HEK293 (cell line): ENCODE measurements at regions not wholly inside any gene's neighbourhood (a gene's known extent, or its start where the extent isn't known, plus 50 kb on each side); places are given as distances from the start of the nearest gene placed in this dataset.

Experiments
- CTCF ChIA-PET: fragments of 350-600 bp; formaldehyde crosslinking; extraction: SDS; loops from one replicate; lab custom pipeline; 2021; ENCODE audit warnings: antibody characterized with exemption; lab: Yijun Ruan, JAX
- POLR2A ChIA-PET: fragments of 300-600 bp; formaldehyde crosslinking; extraction: SDS; loops from one replicate; lab custom pipeline; 2020; ENCODE audit warnings: antibody characterized with exemption, inconsistent platforms; lab: Yijun Ruan, JAX
- H3K27ac ChIP-seq: fragments of 200-500 bp; sonication (Bioruptor generic); 2 replicates; pipeline ENCODE4 v1.5.1; 2014; ENCODE audit warnings: low read depth, low read length, control low read depth, inconsistent platforms; ENCODE audit errors: extremely low read depth
- H3K36me3 ChIP-seq, 2 experiments: fragments of 200-500 bp in 1 of 2; sonication (Bioruptor generic) in 1 of 2; 1 replicate in 1 of 2; 2 replicates in 1 of 2; pipeline ENCODE4 v1.5.1; 2014 to 2017; ENCODE audit warnings: inconsistent platforms in 2 of 2, low read length in 2 of 2; ENCODE audit not compliant: control insufficient read depth in 2 of 2, insufficient read depth in 1 of 2
- H3K4me1 ChIP-seq: fragments of 200-500 bp; sonication (Bioruptor generic); 2 replicates; pipeline ENCODE4 v1.5.1; 2014; ENCODE audit warnings: mild to moderate bottlenecking, low read length, inconsistent platforms; ENCODE audit not compliant: control insufficient read depth, insufficient read depth
- H3K4me3 ChIP-seq: 2 replicates; pipeline ENCODE4 v1.5.1; 2011; ENCODE audit warnings: low read depth, mild to moderate bottlenecking, control low read depth, low read length, moderate library complexity
- H3K9me3 ChIP-seq: fragments of 200-500 bp; sonication (Bioruptor generic); 2 replicates; pipeline ENCODE4 v1.5.1; 2014; ENCODE audit warnings: low read depth, low read length, inconsistent platforms; ENCODE audit not compliant: control insufficient read depth, insufficient read depth
- BCL6B ChIP-seq: fragments of 450-650 bp; formaldehyde crosslinking; IDR thresholded peaks from 2 replicates; pipeline ENCODE4 v1.5.1; 2017; ENCODE audit warnings: missing biosample characterization, missing genetic modification characterization
- EGR2 ChIP-seq: fragments of 450-650 bp; formaldehyde crosslinking; IDR thresholded peaks from 2 replicates; pipeline ENCODE4 v1.5.1; 2016; ENCODE audit warnings: low read depth, missing biosample characterization, missing genetic modification characterization
- FEZF1 ChIP-seq: fragments of 450-650 bp; formaldehyde crosslinking; IDR thresholded peaks from 2 replicates; pipeline ENCODE4 v1.5.1; 2016; ENCODE audit warnings: missing biosample characterization, missing genetic modification characterization
- GLI4 ChIP-seq: fragments of 450-650 bp; formaldehyde crosslinking; IDR thresholded peaks from 2 replicates; pipeline ENCODE4 v1.5.1; 2016; ENCODE audit warnings: missing biosample characterization, missing genetic modification characterization
- GLIS2 ChIP-seq: fragments of 450-650 bp; formaldehyde crosslinking; IDR thresholded peaks from 2 replicates; pipeline ENCODE4 v1.5.1; 2016; ENCODE audit warnings: missing biosample characterization, missing genetic modification characterization
- HOXD13 ChIP-seq: sonication (generic); formaldehyde crosslinking; IDR thresholded peaks from 2 replicates; pipeline ENCODE4 v1.8.0; 2022; ENCODE audit warnings: missing genetic modification reagents, borderline replicate concordance
- KLF16 ChIP-seq: fragments of 450-650 bp; formaldehyde crosslinking; IDR thresholded peaks from 2 replicates; pipeline ENCODE4 v1.5.1; 2017; ENCODE audit warnings: missing biosample characterization, missing genetic modification characterization
- SP3 ChIP-seq: fragments of 450-650 bp; formaldehyde crosslinking; IDR thresholded peaks from 2 replicates; pipeline ENCODE4 v1.5.1; 2016; ENCODE audit warnings: missing biosample characterization, missing genetic modification characterization
- ZBTB7A ChIP-seq: fragments of 450-650 bp; formaldehyde crosslinking; IDR thresholded peaks from 2 replicates; pipeline ENCODE4 v1.5.1; 2016; ENCODE audit warnings: low read depth, missing biosample characterization, missing genetic modification characterization
- ZFP41 ChIP-seq: fragments of 450-650 bp; formaldehyde crosslinking; IDR thresholded peaks from 2 replicates; pipeline ENCODE4 v1.5.1; 2016; ENCODE audit warnings: missing biosample characterization, missing genetic modification characterization, borderline replicate concordance
- ZNF133 ChIP-seq: fragments of 450-650 bp; formaldehyde crosslinking; IDR thresholded peaks from 2 replicates; pipeline ENCODE4 v1.5.1; 2016; ENCODE audit warnings: missing biosample characterization, missing genetic modification characterization
- ZNF175 ChIP-seq: fragments of 450-650 bp; formaldehyde crosslinking; IDR thresholded peaks from 2 replicates; pipeline ENCODE4 v1.5.1; 2016; ENCODE audit warnings: missing biosample characterization, missing genetic modification characterization
- ZNF184 ChIP-seq: fragments of 450-650 bp; IDR thresholded peaks from 2 replicates; pipeline ENCODE4 v1.5.1; 2018; ENCODE audit warnings: missing biosample characterization, mild to moderate bottlenecking, missing genetic modification characterization
- ZNF248 ChIP-seq: fragments of 450-650 bp; formaldehyde crosslinking; IDR thresholded peaks from 2 replicates; pipeline ENCODE4 v1.5.1; 2017; ENCODE audit warnings: missing biosample characterization, missing genetic modification characterization
- ZNF280D ChIP-seq: fragments of 450-650 bp; formaldehyde crosslinking; IDR thresholded peaks from 2 replicates; pipeline ENCODE4 v1.5.1; 2016; ENCODE audit warnings: missing biosample characterization, missing genetic modification characterization
- ZNF324 ChIP-seq: fragments of 450-650 bp; formaldehyde crosslinking; IDR thresholded peaks from 2 replicates; pipeline ENCODE4 v1.5.1; 2016; ENCODE audit warnings: missing biosample characterization, missing genetic modification characterization
- ZNF341 ChIP-seq: fragments of 450-650 bp; formaldehyde crosslinking; IDR thresholded peaks from 2 replicates; pipeline ENCODE4; 2016; ENCODE audit warnings: low read depth, missing biosample characterization, missing genetic modification characterization
- ZNF362 ChIP-seq: fragments of 450-650 bp; formaldehyde crosslinking; IDR thresholded peaks from 2 replicates; pipeline ENCODE4 v1.5.1; 2016; ENCODE audit warnings: missing biosample characterization, missing genetic modification characterization
- ZNF426 ChIP-seq: fragments of 450-650 bp; formaldehyde crosslinking; IDR thresholded peaks from 2 replicates; pipeline ENCODE4 v1.5.1; 2017; ENCODE audit warnings: missing biosample characterization, missing genetic modification characterization, mild to moderate bottlenecking, inconsistent platforms, moderate library complexity
- ZNF629 ChIP-seq: fragments of 450-650 bp; formaldehyde crosslinking; IDR thresholded peaks from 2 replicates; pipeline ENCODE4 v1.5.1; 2017; ENCODE audit warnings: missing biosample characterization, missing genetic modification characterization
- ZNF747 ChIP-seq: fragments of 450-650 bp; formaldehyde crosslinking; IDR thresholded peaks from 2 replicates; pipeline ENCODE4 v1.5.1; 2016; ENCODE audit warnings: missing biosample characterization, missing genetic modification characterization
- ZNF777 ChIP-seq: fragments of 450-650 bp; formaldehyde crosslinking; IDR thresholded peaks from 2 replicates; pipeline ENCODE4 v1.5.1; 2017; ENCODE audit warnings: missing biosample characterization, missing genetic modification characterization, borderline replicate concordance
- ZNF792 ChIP-seq: fragments of 450-650 bp; formaldehyde crosslinking; IDR thresholded peaks from 2 replicates; pipeline ENCODE4 v1.5.1; 2016; ENCODE audit warnings: missing biosample characterization, missing genetic modification characterization
- ZNF830 ChIP-seq: fragments of 450-650 bp; IDR thresholded peaks from 2 replicates; pipeline ENCODE4 v1.5.0; 2018; ENCODE audit warnings: missing biosample characterization, missing genetic modification characterization, low read depth, mild to moderate bottlenecking, moderate library complexity

GRCh38 chr2:236997069-236997715 lies 88.5 kb upstream of the COPS8 start:
- ChIA-PET CTCF (no interaction called here), POLR2A (no interaction called here)
- H3K4me1 ChIP-seq = peaks cover 9% of the 10 kb centered on the region; the same call in 1 of the 2 replicates
- no peaks in the 10 kb centered on the region for H3K36me3 ChIP-seq
- no peaks in the 10 kb centered on the region; the same call in 1 of the 2 replicates for H3K9me3 ChIP-seq
- no peak overlapping the region for H3K27ac ChIP-seq
- no peak overlapping the region for H3K4me3 ChIP-seq
- TF ChIP-seq SP3 (tag by site-specific recombination) (no peak), ZNF426 (tag by site-specific recombination) (no peak), HOXD13 (CRISPR knock-in tag) (no peak), ZNF133 (no peak), ZNF324 (tag by site-specific recombination) (no peak), ZNF830 (no peak), GLIS2 (tag by site-specific recombination) (no peak), KLF16 (tag by site-specific recombination) (no peak), EGR2 (no peak), ZNF175 (tag by site-specific recombination) (no peak), ZNF362 (tag by site-specific recombination) (no peak), GLI4 (tag by site-specific recombination) (no peak)
- TF ChIP-seq, all 188 proteins: peak for 0

- Histone ChIP-seq H3K4me3 (no peak overlapping the region), H3K27ac (no peak overlapping the region), H3K4me1 (peaks cover 9% of the 10 kb centered on the region; the same call in 1 of the 2 replicates), H3K9me3 (no peaks in the 10 kb centered on the region; the same call in 1 of the 2 replicates), H3K36me3 (no peaks in the 10 kb centered on the region)
- TF ChIP-seq ZNF341 (tag by site-specific recombination) (no peak), ZNF792 (tag by site-specific recombination) (no peak), ZNF777 (tag by site-specific recombination) (no peak), FEZF1 (tag by site-specific recombination) (no peak), ZNF629 (tag by site-specific recombination) (no peak), ZNF280D (tag by site-specific recombination) (no peak), BCL6B (no peak), ZNF248 (tag by site-specific recombination) (no peak), ZBTB7A (no peak), ZFP41 (tag by site-specific recombination) (no peak), ZNF184 (tag by site-specific recombination) (no peak), ZNF747 (tag by site-specific recombination) (no peak)
- POLR2A ChIA-PET = no interaction called here
- CTCF ChIA-PET = no interaction called here
These were observed 87.5 kb upstream of the COPS8 start for GRCh38 chr2:236998236-236998635.
